ENCODE measurements at regions not wholly inside any gene's neighbourhood (a gene's known extent, or its start where the extent isn't known, plus 50 kb on each side); places are given as distances from the start of the nearest gene placed in this dataset.

GRCh38 chr7:94270772-94271171 is 123.9 kb upstream of the COL1A2 start:
- DNase-seq (ENCODE audit: low read depth) = no peak
- H3K4me3 ChIP-seq (ENCODE audit: low read length) = no peak overlapping the region
- TF ChIP-seq CTCF (IDR thresholded peaks at IDR 0.05; ENCODE audit: insufficient read depth, low read depth, low read length, missing control alignments) = no peak

- DNase-seq (ENCODE audit: low read depth) = no peak
- no peak for TF ChIP-seq CTCF (IDR thresholded peaks at IDR 0.05; ENCODE audit: insufficient read depth, low read depth, low read length, missing control alignments)
- no peak overlapping the region for H3K4me3 ChIP-seq (ENCODE audit: low read length)
These were observed 121.7 kb upstream of the COL1A2 start for GRCh38 chr7:94272821-94273583.

GRCh38 chr7:94274828-94275227 is 119.9 kb upstream of the COL1A2 start:
- no peak for DNase-seq (ENCODE audit: low read depth)
- no peak for TF ChIP-seq CTCF (IDR thresholded peaks at IDR 0.05; ENCODE audit: insufficient read depth, low read depth, low read length, missing control alignments)

GRCh38 chr7:94276027-94276426 is 118.7 kb upstream of the COL1A2 start:
- no peak for TF ChIP-seq CTCF (IDR thresholded peaks at IDR 0.05; ENCODE audit: insufficient read depth, low read depth, low read length, missing control alignments)
- H3K4me3 ChIP-seq (ENCODE audit: low read length) = no peak overlapping the region
- DNase-seq (ENCODE audit: low read depth) = no peak

More at GRCh38 chr7:94274828-94275227, 119.9 kb upstream of the COL1A2 start:
- H3K4me3 ChIP-seq (ENCODE audit: low read length) = no peak overlapping the region

- H3K4me3 ChIP-seq (ENCODE audit: low read length) = no peak overlapping the region
- peak; percentile 57 for TF ChIP-seq CTCF (IDR thresholded peaks at IDR 0.05; ENCODE audit: insufficient read depth, low read depth, low read length, missing control alignments)
- peak; percentile 50 for DNase-seq (ENCODE audit: low read depth)
These were observed 117.9 kb upstream of the COL1A2 start for GRCh38 chr7:94276795-94277194.

GRCh38 chr7:94277236-94277635 is 117.5 kb upstream of the COL1A2 start:
- no peak for TF ChIP-seq CTCF (IDR thresholded peaks at IDR 0.05; ENCODE audit: insufficient read depth, low read depth, low read length, missing control alignments)
- DNase-seq (ENCODE audit: low read depth) = no peak
- no peak overlapping the region for H3K4me3 ChIP-seq (ENCODE audit: low read length)

GRCh38 chr7:94280851-94281250 is 113.8 kb upstream of the COL1A2 start:
- no peak overlapping the region for H3K4me3 ChIP-seq (ENCODE audit: low read length)
- DNase-seq (ENCODE audit: low read depth) = no peak
- TF ChIP-seq CTCF (IDR thresholded peaks at IDR 0.05; ENCODE audit: insufficient read depth, low read depth, low read length, missing control alignments) = no peak
